Right forelimb (tissue), 1 donor: ENCODE measurements at regions not wholly inside any gene's neighbourhood (a gene's known extent, or its start where the extent isn't known, plus 50 kb on each side); places are given as distances from the start of the nearest gene placed in this dataset.
"Not testable (repeated sequence)": the region's sequence is repeated elsewhere in the genome, so short reads cannot be mapped to it uniquely, and the experiment has no call there.

Source experiments
- DNase-seq: peaks from one replicate; pipeline ENCODE4 v3.0.0-alpha.2; 2018

- not testable (repeated sequence) for DNase-seq
Measured at GRCh38 chr11:86166287-86166686, 78.3 kb upstream of the EED start.

- no peak for DNase-seq
Measured at GRCh38 chr11:86164106-86164505, 80.4 kb upstream of the EED start.

- not testable (repeated sequence) for DNase-seq
Measured at GRCh38 chr11:86163221-86163876, 81.2 kb upstream of the EED start.

GRCh38 chr11:86162239-86162638 lies 82.3 kb upstream of the EED start:
- no peak for DNase-seq

GRCh38 chr11:86161837-86162236 lies 82.7 kb upstream of the EED start:
- DNase-seq = no peak

- no peak for DNase-seq
Measured at GRCh38 chr11:86161336-86161735, 83.2 kb upstream of the EED start.

GRCh38 chr11:86160541-86161149 lies 83.9 kb upstream of the EED start:
- no peak for DNase-seq

- no peak for DNase-seq
Measured at GRCh38 chr11:86159581-86159891, 85.0 kb upstream of the EED start.

GRCh38 chr11:86158704-86159580 lies 85.6 kb upstream of the EED start:
- no peak for DNase-seq

GRCh38 chr11:86157797-86158378 lies 86.7 kb upstream of the EED start:
- DNase-seq = no peak

GRCh38 chr11:86156397-86156955 lies 87.6 kb upstream of the PICALM start:
- DNase-seq = no peak

- DNase-seq = no peak
Measured at GRCh38 chr11:86155200-86155844, 86.4 kb upstream of the PICALM start.

GRCh38 chr11:86153439-86153838 lies 84.6 kb upstream of the PICALM start:
- DNase-seq = no peak

GRCh38 chr11:86152901-86153300 lies 84.0 kb upstream of the PICALM start:
- no peak for DNase-seq

- peak; percentile 58 for DNase-seq
Measured at GRCh38 chr11:86152006-86152862, 83.3 kb upstream of the PICALM start.

GRCh38 chr11:86151174-86152005 lies 82.5 kb upstream of the PICALM start:
- peak; percentile 82 for DNase-seq

GRCh38 chr11:86150847-86151173 lies 81.9 kb upstream of the PICALM start:
- DNase-seq = no peak

- no peak for DNase-seq
Measured at GRCh38 chr11:86149792-86150191, 80.9 kb upstream of the PICALM start.

GRCh38 chr11:86148345-86148747 lies 79.5 kb upstream of the PICALM start:
- DNase-seq = no peak

GRCh38 chr11:86147004-86147403 lies 78.1 kb upstream of the PICALM start:
- no peak for DNase-seq
